ENCODE measurements at regions not wholly inside any gene's neighbourhood (a gene's known extent, or its start where the extent isn't known, plus 50 kb on each side); places are given as distances from the start of the nearest gene placed in this dataset.

DNA sequence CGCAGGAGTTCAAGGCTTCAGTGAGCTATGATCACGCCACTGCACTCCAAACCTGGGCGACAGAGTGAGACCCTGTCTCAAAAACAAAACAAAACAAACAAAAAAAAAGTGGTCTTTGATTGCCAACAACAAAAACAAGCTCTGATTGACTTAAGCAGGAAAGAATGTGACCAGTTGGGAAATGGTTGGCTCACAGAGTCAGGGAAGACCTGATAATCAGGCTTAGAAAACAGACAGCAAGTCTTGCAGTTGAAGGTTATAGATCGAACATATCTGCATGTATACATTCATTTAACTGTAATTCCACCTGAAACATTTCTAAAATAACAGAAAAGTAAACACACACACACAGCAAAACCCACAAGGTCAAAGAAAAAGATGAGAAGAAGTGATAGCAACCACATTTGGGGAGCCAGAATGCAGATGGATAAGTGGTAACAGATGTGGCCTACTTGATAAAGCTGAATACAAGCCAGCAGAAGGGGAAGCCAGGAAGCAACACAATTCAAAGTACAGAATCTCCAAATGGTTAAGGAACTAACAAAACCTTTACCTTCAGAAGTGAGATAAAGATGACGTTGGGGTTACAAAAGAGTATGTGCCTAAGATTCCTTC lies 699.9 kb upstream of the ZNF385D start:
- Mint-ChIP-seq H3K4me3 (ENCODE audit: unreplicated experiment) (no peak overlapping the region), H3K27me3 (ENCODE audit: insufficient read depth, unreplicated experiment) (peaks cover 5% of the 10 kb centered on the region), H3K9me3 (ENCODE audit: unreplicated experiment) (no peaks in the 10 kb centered on the region), H3K27ac (ENCODE audit: unreplicated experiment) (no peak overlapping the region), H3K4me1 (ENCODE audit: low read depth, unreplicated experiment) (no peaks in the 10 kb centered on the region), H3K36me3 (ENCODE audit: insufficient read depth, unreplicated experiment) (no peaks in the 10 kb centered on the region)
- CTCF ChIA-PET, result no interaction called here
- H3K9me3 ChIP-seq, result no peaks in the 10 kb centered on the region
- no peaks in the 10 kb centered on the region for H3K27me3 ChIP-seq (replicated peaks; ENCODE audit: control insufficient read depth, insufficient read depth, low read length)
- no peaks in the 10 kb centered on the region for H3K36me3 ChIP-seq (ENCODE audit: control insufficient read depth, insufficient read depth, low read length)
- intact Hi-C loops (cut with micrococcal nuclease; ENCODE audit: unreplicated experiment), result no loop called here
- DNase-seq, result no peak
- no peak overlapping the region for H3K4me3 ChIP-seq (ENCODE audit: low read depth, low read length)
- TF ChIP-seq, protein P1, sequence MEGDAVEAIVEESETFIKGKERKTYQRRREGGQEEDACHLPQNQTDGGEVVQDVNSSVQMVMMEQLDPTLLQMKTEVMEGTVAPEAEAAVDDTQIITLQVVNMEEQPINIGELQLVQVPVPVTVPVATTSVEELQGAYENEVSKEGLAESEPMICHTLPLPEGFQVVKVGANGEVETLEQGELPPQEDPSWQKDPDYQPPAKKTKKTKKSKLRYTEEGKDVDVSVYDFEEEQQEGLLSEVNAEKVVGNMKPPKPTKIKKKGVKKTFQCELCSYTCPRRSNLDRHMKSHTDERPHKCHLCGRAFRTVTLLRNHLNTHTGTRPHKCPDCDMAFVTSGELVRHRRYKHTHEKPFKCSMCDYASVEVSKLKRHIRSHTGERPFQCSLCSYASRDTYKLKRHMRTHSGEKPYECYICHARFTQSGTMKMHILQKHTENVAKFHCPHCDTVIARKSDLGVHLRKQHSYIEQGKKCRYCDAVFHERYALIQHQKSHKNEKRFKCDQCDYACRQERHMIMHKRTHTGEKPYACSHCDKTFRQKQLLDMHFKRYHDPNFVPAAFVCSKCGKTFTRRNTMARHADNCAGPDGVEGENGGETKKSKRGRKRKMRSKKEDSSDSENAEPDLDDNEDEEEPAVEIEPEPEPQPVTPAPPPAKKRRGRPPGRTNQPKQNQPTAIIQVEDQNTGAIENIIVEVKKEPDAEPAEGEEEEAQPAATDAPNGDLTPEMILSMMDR (IDR thresholded peaks at IDR 0.05; ENCODE audit: insufficient read depth in 1 of 2, low read depth in 1 of 2, low read length in 1 of 2, severe bottlenecking in 1 of 2, unreplicated experiment in 1 of 2), result no peak
- POLR2A ChIA-PET, result no interaction called here
- no peaks in the 10 kb centered on the region for H3K4me1 ChIP-seq
- BruUV-seq (replicated peaks), result no TSS peak

DNA sequence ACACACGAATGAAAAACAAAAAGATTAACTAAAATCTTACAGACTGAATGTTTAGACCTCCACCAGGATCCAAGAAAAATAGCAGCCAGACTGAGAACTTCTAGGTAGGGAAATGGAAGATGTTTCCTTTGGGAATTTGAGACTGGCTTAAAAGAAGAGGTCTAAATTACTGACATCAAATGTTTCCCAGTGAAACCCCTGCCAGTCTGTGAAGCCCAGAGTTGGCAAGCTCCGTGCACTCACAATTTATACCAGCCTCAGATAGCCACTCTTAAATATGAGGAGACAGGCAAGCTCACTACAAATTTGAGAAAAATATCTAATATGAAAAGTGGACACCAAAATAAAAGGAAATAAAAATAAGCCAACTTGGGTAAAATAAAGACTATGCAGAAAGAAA lies 700.5 kb upstream of the ZNF385D start:
- H3K9me3 Mint-ChIP-seq (ENCODE audit: unreplicated experiment), result no peaks in the 10 kb centered on the region
- Histone ChIP-seq H3K36me3 (ENCODE audit: control insufficient read depth, insufficient read depth, low read length) (no peaks in the 10 kb centered on the region), H3K4me3 (ENCODE audit: low read depth, low read length) (no peak overlapping the region), H3K27me3 (replicated peaks; ENCODE audit: control insufficient read depth, insufficient read depth, low read length) (no peaks in the 10 kb centered on the region), H3K4me1 (no peaks in the 10 kb centered on the region), H3K9me3 (no peaks in the 10 kb centered on the region)
- TF ChIP-seq, protein P1 (IDR thresholded peaks at IDR 0.05; ENCODE audit: insufficient read depth in 1 of 2, low read depth in 1 of 2, low read length in 1 of 2, severe bottlenecking in 1 of 2, unreplicated experiment in 1 of 2), result no peak
- no TSS peak for BruUV-seq (replicated peaks)
- CTCF ChIA-PET, result no interaction called here
- no peaks in the 10 kb centered on the region for H3K36me3 Mint-ChIP-seq (ENCODE audit: insufficient read depth, unreplicated experiment)
- POLR2A ChIA-PET, result no interaction called here
- intact Hi-C loops (cut with micrococcal nuclease; ENCODE audit: unreplicated experiment), result no loop called here
- H3K27me3 Mint-ChIP-seq (ENCODE audit: insufficient read depth, unreplicated experiment), result peaks cover 5% of the 10 kb centered on the region
- no peak overlapping the region for H3K27ac Mint-ChIP-seq (ENCODE audit: unreplicated experiment)
- no peak for DNase-seq
- no peaks in the 10 kb centered on the region for H3K4me1 Mint-ChIP-seq (ENCODE audit: low read depth, unreplicated experiment)
- H3K4me3 Mint-ChIP-seq (ENCODE audit: unreplicated experiment), result no peak overlapping the region

DNA sequence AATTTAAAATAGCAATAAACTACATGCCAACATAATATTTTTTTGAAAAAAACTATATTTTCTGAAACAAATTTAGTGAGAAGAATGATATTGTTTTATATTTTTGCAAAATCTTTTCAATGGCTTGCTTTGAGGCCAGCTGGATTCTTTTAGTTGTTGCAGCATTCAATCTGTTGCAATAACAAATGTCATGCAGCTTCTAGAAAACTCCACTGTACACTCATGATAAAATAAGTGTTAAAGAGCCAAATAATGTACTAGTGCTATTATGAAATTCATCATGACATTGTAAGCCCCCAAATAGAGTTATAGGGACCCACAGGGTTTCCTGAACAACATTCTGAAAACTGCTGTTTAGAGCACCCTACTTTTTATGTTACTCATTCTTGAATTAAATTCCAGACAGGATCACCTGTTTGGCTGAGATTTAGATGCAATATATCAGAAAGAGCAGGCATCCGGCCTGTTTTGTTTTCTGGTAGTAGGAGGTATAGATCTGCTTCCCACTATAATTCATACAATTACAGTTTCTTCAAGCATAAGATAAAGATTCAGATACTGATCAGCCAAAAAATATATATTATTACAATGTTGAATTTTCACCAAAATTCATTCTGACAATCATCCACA lies 703.0 kb upstream of the ZNF385D start:
- H3K4me3 ChIP-seq (ENCODE audit: low read depth, low read length), result no peak overlapping the region
- Mint-ChIP-seq H3K36me3 (ENCODE audit: insufficient read depth, unreplicated experiment) (no peaks in the 10 kb centered on the region), H3K9me3 (ENCODE audit: unreplicated experiment) (no peaks in the 10 kb centered on the region), H3K4me1 (ENCODE audit: low read depth, unreplicated experiment) (no peaks in the 10 kb centered on the region), H3K27ac (ENCODE audit: unreplicated experiment) (no peak overlapping the region), H3K4me3 (ENCODE audit: unreplicated experiment) (no peak overlapping the region), H3K27me3 (ENCODE audit: insufficient read depth, unreplicated experiment) (peaks cover 5% of the 10 kb centered on the region)
- no peaks in the 10 kb centered on the region for H3K4me1 ChIP-seq
- DNase-seq, result no peak
- no TSS peak for BruUV-seq (replicated peaks)
- no peaks in the 10 kb centered on the region for H3K27me3 ChIP-seq (replicated peaks; ENCODE audit: control insufficient read depth, insufficient read depth, low read length)
- TF ChIP-seq, protein P1 (IDR thresholded peaks at IDR 0.05; ENCODE audit: insufficient read depth in 1 of 2, low read depth in 1 of 2, low read length in 1 of 2, severe bottlenecking in 1 of 2, unreplicated experiment in 1 of 2), result no peak
- no peaks in the 10 kb centered on the region for H3K9me3 ChIP-seq
- ChIA-PET POLR2A (no interaction called here), CTCF (no interaction called here)
- no peaks in the 10 kb centered on the region for H3K36me3 ChIP-seq (ENCODE audit: control insufficient read depth, insufficient read depth, low read length)
- intact Hi-C loops (cut with micrococcal nuclease; ENCODE audit: unreplicated experiment), result no loop called here

All from Caco-2 (cell line).